NCI-H446 (cell line): ENCODE measurements at regions not wholly inside any gene's neighbourhood (a gene's known extent, or its start where the extent isn't known, plus 50 kb on each side); places are given as distances from the start of the nearest gene placed in this dataset.
"Not testable (repeated sequence)": the region's sequence is repeated elsewhere in the genome, so short reads cannot be mapped to it uniquely, and the experiment has no call there.

Source experiments
- DNase-seq, 2 experiments: peaks; one replicate each; lab custom pipeline; 2025; lab: John Stamatoyannopoulos, UW

DNA sequence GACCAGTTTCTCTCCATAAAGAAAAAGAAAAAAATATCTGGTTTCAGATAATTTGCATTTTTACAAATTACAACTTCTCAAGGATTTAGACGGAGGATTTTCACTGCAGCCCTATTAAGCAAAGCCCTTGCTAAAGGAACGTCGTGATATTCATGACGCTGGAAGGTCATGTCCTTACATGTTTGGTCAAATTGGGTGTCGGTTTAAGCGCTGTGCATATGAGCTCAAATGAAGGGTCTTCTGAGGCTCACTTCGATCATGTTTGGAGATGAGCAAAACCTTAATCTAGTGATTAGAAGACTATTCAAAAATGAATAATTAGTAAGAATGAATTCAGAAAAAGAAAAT is 67.3 kb upstream of the USP15 start:
- DNase-seq: no peak

DNA sequence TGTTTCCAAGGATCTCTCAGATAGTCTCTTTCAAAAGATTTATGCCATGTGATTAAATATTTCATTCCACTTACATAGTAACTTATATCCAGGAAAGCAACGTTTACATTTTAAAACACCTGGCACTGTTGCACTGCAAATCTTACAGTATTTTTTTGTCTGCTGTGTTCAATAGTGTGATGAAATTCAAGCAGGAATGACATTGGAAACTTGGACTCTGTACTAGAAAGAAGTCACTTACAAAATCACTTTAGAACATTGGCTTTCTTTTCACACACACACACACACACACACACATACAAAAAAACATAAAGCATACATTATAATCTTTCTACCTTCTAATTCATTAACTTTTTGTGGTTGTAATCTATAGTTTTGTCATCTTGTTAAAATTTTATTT is 66.2 kb upstream of the USP15 start:
- no peak for DNase-seq

DNA sequence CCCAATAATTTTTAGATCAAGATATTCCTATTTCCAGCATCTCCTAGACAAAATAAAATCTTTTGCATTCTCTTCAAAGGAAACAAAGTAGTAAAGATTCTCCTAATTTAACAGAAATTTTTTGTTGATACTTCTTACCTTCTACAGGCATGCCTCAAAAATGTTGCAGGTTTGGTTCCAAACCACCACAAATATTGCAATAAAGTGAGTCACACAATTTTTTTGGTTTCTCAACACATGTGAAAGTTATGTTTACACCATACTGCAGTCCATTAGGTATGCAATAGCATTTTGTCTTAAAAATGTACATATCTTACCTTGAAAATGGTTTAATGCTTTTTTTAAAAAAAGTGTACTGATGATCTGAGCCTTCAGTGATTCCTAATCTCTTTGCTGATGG is 65.6 kb upstream of the USP15 start:
- DNase-seq: no peak

GRCh38 chr12:62196146-62196545 is 64.1 kb upstream of the USP15 start:
- DNase-seq: no peak

DNA sequence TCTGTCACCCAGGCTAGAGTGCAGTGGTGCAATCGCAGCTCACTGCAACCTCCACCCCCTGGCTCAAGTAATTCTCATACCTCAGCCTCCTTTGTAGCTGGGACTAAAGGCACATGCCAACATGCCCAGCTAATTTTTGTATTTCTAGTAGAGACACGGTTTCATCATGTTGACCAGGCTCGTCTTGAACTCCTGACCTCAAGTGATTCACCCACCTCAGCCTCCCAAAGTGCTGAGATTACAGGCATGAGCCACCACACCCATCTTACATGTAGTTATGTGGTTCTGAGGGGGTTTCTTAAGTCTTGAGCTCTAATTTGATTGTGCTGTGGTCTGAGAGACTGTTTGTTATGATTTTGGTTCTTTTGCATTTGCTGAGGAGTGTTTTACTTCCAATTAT is 57.3 kb upstream of the USP15 start:
- DNase-seq: not testable (repeated sequence)

GRCh38 chr12:62205346-62205745 is 54.9 kb upstream of the USP15 start:
- DNase-seq: no peak

GRCh38 chr12:62207248-62207647 is 53.0 kb upstream of the USP15 start:
- no peak for DNase-seq
